ENCODE measurements at regions not wholly inside any gene's neighbourhood (a gene's known extent, or its start where the extent isn't known, plus 50 kb on each side); places are given as distances from the start of the nearest gene placed in this dataset.
"Not testable (repeated sequence)": the region's sequence is repeated elsewhere in the genome, so short reads cannot be mapped to it uniquely, and the experiment has no call there.

DNA sequence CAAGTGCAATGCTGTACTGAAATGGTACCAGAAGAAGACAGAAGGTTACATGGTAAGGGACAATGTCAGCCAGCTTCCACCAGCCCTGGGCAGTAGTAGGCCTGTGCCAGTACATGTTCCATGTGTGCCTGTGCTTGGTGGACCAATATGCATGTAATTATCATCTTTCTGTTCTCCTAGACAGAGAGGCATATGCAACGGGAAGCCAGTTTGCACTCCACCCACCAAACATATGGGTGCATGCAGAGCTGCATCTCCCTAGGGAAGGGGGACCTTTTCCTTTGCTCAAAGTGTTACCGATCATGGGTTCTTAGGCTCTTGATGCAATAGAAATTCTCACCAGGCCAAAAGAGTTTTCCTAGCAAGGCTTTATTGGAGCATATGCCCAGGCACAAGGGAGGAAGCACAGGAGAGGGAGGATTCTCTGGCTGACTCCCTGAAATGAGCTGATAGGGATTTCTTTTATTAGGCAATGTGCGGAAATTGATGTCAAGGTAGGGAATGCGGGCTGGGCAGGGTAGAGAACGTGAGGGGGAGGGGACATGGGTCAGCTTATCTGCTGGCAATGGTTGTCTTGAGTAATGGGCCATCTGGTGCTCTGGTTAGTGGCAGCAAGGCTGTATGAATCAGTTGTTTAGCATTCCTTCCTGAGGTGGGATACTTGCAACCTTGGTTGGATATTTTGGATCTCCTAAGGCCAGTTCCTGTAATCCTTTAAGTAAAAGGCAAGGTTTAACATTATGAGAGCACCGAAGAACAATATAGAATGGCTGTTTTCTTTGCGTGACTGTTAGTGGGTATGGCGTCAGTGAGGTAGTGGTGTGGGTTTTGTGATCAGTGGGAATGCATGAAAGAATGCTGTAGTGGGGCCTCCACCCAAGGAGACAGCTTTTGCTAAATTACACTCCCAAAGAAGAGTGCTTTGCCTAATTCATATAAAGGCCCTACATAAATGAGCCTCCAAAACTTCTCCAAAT is 102.5 kb downstream of the CDRT15L2 start:
- DNase-seq (ENCODE audit: low spot score): not testable (repeated sequence)

- DNase-seq (ENCODE audit: low spot score): not testable (repeated sequence)
These were observed 104.2 kb downstream of the CDRT15L2 start for GRCh38 chr17:20683651-20684229.

DNA sequence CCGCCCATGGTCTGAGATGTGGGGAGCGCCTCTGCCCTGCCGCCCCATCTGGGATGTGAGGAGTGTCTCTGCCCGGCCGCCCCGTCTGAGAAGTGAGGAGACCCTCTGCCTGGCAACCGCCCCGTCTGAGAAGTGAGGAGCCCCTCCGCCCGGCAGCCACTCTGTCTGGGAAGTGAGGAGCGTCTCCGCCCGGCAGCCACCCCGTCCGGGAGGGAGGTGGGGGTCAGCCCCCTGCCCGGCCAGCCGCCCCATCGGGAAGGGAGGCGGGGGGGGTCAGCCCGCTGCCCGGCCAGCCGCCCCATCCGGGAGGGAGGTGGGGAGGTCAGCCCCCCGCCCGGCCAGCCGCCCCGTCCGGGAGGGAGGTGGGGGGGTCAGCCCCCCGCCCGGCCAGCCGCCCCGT is 105.5 kb downstream of the CDRT15L2 start:
- DNase-seq (ENCODE audit: low spot score): not testable (repeated sequence)

- not testable (repeated sequence) for DNase-seq (ENCODE audit: low spot score)
These were observed 108.1 kb downstream of the CDRT15L2 start for GRCh38 chr17:20687584-20687983.

- not testable (repeated sequence) for DNase-seq (ENCODE audit: low spot score)
These were observed 109.7 kb downstream of the CDRT15L2 start for GRCh38 chr17:20689170-20689749.

GRCh38 chr17:20692706-20693105 is 113.2 kb downstream of the CDRT15L2 start:
- not testable (repeated sequence) for DNase-seq (ENCODE audit: low spot score)

DNA sequence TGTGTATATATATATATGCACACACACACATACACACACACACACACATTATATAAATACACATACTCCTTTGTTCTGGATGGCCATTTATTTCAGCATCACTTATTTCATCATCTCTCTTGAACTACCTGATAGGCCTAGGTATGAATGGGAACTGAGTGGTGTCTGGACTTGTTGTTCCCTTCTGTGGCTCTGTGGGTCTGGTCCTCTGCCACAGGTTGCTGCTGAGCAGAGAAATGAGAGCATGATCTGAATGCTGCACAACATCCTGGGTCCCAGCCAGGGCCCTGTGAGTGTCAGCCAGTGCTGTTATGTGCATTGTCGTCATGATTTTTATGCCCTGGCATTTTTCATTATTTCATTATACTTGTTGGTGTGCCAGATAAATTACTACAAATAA is 116.3 kb downstream of the CDRT15L2 start:
- DNase-seq (ENCODE audit: low spot score): not testable (repeated sequence)

- peak; percentile 11 for DNase-seq (ENCODE audit: low spot score)
These were observed 119.1 kb downstream of the CDRT15L2 start for GRCh38 chr17:20698463-20699206.

DNA sequence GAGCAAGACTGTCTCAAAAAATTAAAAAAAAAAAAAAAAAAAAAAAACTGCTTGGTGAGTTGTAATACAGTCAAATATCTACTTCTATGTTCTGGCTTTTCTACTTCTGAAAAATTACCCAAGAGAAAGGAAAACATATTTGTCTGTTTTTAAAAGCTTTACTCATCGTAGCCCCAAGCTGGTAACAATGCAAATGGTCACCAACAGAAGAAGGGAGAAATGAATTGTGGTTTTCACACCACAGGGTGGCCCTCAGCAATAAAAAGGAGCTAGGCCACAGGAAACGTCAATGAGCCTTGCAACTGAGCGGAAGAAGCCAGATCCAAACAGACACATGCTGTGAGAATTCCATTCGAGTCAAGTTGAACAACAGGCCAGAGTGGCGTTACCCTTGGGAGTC is 121.0 kb downstream of the CDRT15L2 start:
- DNase-seq (ENCODE audit: low spot score): not testable (repeated sequence)

DNA sequence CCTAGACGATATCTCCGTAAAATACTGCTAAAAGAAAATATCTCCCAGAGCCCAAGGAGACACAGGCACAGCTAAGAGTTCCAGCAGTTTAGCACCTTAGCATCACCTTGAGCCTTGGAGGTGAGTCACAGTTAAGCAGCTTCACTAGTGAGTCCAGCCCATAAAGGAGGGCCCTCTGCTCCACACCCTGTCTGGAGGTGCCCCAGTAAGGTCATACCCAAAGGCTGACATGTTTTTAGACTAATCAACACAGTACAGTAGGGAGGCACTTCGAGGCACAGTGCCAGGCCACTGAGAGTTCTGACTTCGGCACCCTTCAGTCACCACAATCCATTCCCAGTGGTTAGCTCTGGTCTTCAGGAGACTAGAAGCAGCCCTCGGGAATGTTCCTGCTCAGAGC is 121.8 kb downstream of the CDRT15L2 start:
- not testable (repeated sequence) for DNase-seq (ENCODE audit: low spot score)

DNA sequence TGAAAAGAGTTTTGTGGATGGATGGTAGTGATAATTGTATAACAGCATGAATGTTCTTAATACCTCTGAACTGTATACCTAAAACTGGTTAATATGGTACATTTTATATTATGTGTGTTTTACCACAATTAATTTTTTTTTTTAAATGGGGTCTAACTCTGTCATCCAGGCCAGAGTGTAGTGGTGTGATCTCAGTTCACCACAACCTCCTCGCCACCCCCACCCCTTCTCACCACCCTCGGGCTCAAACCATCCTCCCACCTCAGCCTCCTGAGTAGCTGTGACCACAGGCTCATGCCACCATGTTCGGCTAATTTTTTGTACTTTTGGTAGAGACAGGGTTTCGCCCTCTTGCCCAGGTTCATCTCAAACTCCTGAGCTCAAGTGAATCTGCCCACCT is 123.2 kb downstream of the CDRT15L2 start:
- DNase-seq (ENCODE audit: low spot score): no peak

- DNase-seq (ENCODE audit: low spot score): no peak
These were observed 124.3 kb downstream of the CDRT15L2 start for GRCh38 chr17:20703781-20704180.

- DNase-seq (ENCODE audit: low spot score): not testable (repeated sequence)
These were observed 125.7 kb downstream of the CDRT15L2 start for GRCh38 chr17:20705186-20705585.

DNA sequence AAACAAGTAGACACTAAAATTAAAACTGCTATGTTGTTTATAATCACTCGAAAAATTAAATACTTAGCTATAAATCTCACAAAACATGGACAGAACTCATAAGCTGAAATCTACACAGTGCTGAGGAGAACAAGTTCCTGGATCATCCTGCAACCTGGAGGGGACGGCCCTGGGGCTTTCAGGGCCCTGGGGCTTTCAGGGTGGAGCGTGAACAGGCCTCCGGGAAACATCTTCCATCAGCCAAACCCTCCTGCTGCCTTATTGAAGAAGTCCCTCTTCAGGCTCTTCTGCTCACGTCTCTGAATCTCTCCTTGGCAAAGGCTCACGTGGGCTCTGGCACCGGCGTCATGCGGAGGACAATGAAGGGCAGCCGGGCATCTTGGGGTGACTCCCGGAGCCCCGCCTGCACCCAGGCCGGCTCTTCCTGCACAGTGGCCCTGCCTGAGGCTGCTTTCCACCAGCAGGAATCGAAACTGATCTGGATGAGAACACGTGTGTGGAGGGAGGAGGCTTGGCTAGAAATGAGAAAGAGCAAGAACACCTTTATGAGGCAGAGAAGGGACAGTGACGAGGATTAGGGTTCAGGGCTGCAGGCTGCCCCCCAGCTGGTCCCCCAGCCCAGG is 127.3 kb downstream of the CDRT15L2 start:
- no peak for DNase-seq (ENCODE audit: low spot score)

DNA sequence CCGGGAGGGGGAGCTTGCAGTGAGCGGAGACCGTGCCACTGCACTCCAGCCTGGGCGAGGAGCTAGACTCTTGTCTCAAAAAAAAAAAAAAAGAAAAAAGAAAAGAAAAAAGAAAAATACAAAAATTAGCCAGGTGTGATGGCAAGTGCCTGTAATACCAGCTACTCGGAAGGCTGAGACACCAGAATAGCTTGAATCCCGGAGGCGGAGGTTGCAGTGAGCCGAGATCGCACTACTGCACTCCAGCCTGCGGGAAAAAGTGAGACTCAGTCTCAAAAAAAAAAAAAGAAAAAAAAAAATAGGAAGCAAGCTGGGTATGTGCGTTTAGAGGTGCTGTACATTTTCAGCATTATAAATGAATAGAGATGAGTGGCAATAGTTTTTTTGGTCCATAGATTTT is 129.3 kb downstream of the CDRT15L2 start:
- not testable (repeated sequence) for DNase-seq (ENCODE audit: low spot score)

DNA sequence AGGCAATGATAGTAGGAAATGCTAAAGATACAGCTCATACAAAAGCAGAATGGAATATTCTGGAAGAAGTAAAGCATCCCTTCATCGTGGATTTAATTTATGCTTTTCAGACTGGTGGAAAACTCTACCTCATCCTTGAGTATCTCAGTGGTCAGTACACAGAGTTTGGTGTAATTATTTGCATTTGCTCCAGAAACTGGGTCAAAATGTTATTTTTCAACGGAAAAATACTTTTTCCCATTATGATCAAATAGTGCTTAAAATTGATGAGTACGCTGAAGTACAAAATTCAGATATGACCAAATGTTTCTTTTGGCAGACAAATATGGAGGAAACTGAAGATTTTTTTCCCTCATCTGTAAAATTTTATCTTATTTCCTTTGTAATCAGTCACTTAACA is 137.0 kb downstream of the CDRT15L2 start:
- DNase-seq (ENCODE audit: low spot score): not testable (repeated sequence)

DNA sequence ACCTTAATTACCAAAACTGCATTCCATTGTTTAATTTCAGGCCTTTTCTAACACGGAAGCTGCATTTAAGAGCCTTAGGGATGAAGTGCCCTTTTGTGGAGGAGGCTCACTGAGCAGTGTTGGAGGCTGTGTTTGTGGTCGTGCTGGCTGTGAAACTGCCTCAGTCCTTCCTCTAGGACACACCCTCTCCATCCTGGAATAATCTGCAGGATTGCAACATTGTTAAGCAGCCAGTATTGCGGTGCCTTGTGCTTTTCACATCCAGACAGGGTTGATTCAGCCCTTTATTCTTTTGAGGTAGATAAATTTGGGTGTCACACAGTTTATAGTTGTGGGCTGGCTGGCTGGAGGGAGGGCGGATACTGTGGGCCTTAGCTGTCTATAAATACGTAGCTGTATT is 141.6 kb downstream of the CDRT15L2 start:
- no peak for DNase-seq (ENCODE audit: low spot score)

DNA sequence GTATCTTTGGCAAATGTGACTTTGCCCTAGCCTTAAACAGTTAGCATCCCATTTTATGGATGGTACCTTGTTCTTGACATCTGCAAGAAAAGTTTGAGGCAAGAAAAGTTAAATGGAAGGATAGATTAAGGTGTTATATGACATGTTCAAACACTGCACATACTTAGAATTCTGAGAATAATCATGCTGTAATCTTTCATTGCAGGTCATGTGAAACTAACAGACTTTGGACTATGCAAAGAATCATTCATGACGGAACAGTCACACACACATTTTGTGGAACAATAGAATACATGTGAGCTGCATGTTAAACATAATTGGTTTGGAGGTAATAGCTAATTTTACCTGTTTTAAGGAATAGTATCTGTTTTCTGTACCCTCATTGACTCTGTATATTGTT is 144.9 kb downstream of the CDRT15L2 start:
- not testable (repeated sequence) for DNase-seq (ENCODE audit: low spot score)

GRCh38 chr17:20727201-20727600 is 147.7 kb downstream of the CDRT15L2 start:
- DNase-seq (ENCODE audit: low spot score): not testable (repeated sequence)

DNA sequence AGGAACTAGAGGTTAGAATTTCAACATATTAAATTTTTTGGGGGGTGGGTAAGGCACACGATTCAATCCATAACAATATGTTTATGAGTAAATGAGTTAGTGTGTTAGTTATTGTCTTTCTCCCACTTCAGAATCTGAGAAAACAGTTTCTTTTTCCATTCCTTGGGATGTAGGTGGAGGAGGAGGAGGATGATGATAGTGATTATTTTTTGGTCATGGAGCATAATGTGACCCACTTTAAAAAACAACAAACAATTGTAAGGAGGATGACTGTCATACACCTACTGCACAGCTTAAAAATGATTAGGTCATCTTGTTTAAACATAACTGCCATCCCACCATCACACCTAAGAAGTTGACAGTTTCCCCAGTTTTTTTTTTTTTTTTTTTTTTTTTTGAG is 148.7 kb downstream of the CDRT15L2 start:
- no peak for DNase-seq (ENCODE audit: low spot score)

- not testable (repeated sequence) for DNase-seq (ENCODE audit: low spot score)
These were observed 151.6 kb downstream of the CDRT15L2 start for GRCh38 chr17:20731131-20731530.

Measured in mucosa of gallbladder (tissue), 1 donor.